SK-N-SH (cell line): ENCODE measurements at regions not wholly inside any gene's neighbourhood (a gene's known extent, or its start where the extent isn't known, plus 50 kb on each side); places are given as distances from the start of the nearest gene placed in this dataset.

ENCODE experiments used
- CTCF ChIA-PET: fragments of 300-600, 350-600 bp; formaldehyde crosslinking; extraction: SDS; loops from one replicate; lab custom pipeline; 2021; lab: Yijun Ruan, JAX
- POLR2A ChIA-PET: fragments of 350-600 bp; sonication (Branson Sonifier 250); formaldehyde crosslinking; extraction: SDS; loops from one replicate; lab custom pipeline; 2020; ENCODE audit warnings: antibody characterized with exemption, inconsistent platforms; lab: Yijun Ruan, JAX
- DNase-seq: peaks from one replicate; pipeline ENCODE4 v3.0.0; 2012
- H2AFZ ChIP-seq: fragments of 200-600 bp; sonication (generic); 2 replicates; pipeline ENCODE4 v1.8.1; 2016; ENCODE audit warnings: antibody characterized with exemption, mild to moderate bottlenecking, low read depth
- H3F3A ChIP-seq: fragments of 200-600 bp; sonication (generic); replicated peaks from 2 replicates; pipeline ENCODE3; 2016; ENCODE audit warnings: antibody characterized with exemption, mild to moderate bottlenecking; ENCODE audit not compliant: insufficient read depth
- H3K27ac ChIP-seq, 2 experiments: fragments of 200-500 bp in 1 of 2; fragments of 200-600 bp in 1 of 2; sonication (Bioruptor generic) in 1 of 2; sonication (generic), shearing (Covaris generic) in 1 of 2; 2 replicates each; pipeline versions ENCODE4 v1.5.1 to v1.6.1; 2014 to 2016; ENCODE audit warnings: low read depth in 2 of 2, inconsistent platforms in 1 of 2, low read length in 1 of 2, mild to moderate bottlenecking in 1 of 2, mixed read lengths in 1 of 2
- H3K27me3 ChIP-seq: fragments of 200-600 bp; sonication (generic), shearing (Covaris generic); 2 replicates; pipeline ENCODE4 v1.6.1; 2016; ENCODE audit warnings: mixed run types; ENCODE audit not compliant: insufficient read depth
- H3K36me3 ChIP-seq, 2 experiments: fragments of 200-500 bp in 1 of 2; fragments of 200-600 bp in 1 of 2; sonication (Bioruptor generic) in 1 of 2; sonication (generic) in 1 of 2; replicated peaks in 1 of 2; 2 replicates each; pipeline versions ENCODE3 to v1.5.1; 2014 to 2016; ENCODE audit warnings: low read length in 1 of 2, mild to moderate bottlenecking in 1 of 2; ENCODE audit not compliant: insufficient read depth in 2 of 2, control insufficient read depth in 1 of 2
- H3K4me1 ChIP-seq, 2 experiments: fragments of 200-500 bp in 1 of 2; fragments of 200-600 bp in 1 of 2; sonication (Bioruptor generic) in 1 of 2; sonication (generic), shearing (Covaris generic) in 1 of 2; 2 replicates each; pipeline versions ENCODE4 v1.5.1 to v1.6.1; 2014 to 2016; ENCODE audit warnings: low read depth in 1 of 2, low read length in 1 of 2, mixed run types in 1 of 2; ENCODE audit not compliant: insufficient read depth in 2 of 2, control insufficient read depth in 1 of 2
- H3K4me2 ChIP-seq: fragments of 200-600 bp; sonication (generic), shearing (Covaris generic); 2 replicates; pipeline ENCODE4 v1.6.1; 2017; ENCODE audit warnings: mixed run types
- H3K4me3 ChIP-seq, 2 experiments: fragments of 200-500 bp in 1 of 2; fragments of 200-600 bp in 1 of 2; sonication (Bioruptor generic) in 1 of 2; sonication (generic), shearing (Covaris generic) in 1 of 2; 2 replicates each; pipeline versions ENCODE4 v1.5.1 to v1.8.1; 2014 to 2016; ENCODE audit warnings: low read depth in 2 of 2, inconsistent platforms in 1 of 2, low read length in 1 of 2, mild to moderate bottlenecking in 1 of 2, mixed read lengths in 1 of 2, moderate library complexity in 1 of 2
- H3K79me2 ChIP-seq: fragments of 200-600 bp; sonication (generic); 2 replicates; pipeline ENCODE4 v1.8.1; 2017; ENCODE audit warnings: mild to moderate bottlenecking; ENCODE audit not compliant: insufficient read depth
- H3K9ac ChIP-seq: fragments of 200-600 bp; sonication (generic); 2 replicates; pipeline ENCODE4 v1.6.1; 2017; ENCODE audit warnings: mixed run types
- H3K9me2 ChIP-seq: fragments of 200-600 bp; sonication (generic); 2 replicates; pipeline ENCODE4 v1.6.1; 2017; ENCODE audit warnings: mixed run types
- H3K9me3 ChIP-seq: fragments of 200-600 bp; sonication (generic); 2 replicates; pipeline ENCODE4 v1.6.1; 2017; ENCODE audit warnings: mixed run types, mild to moderate bottlenecking, moderate library complexity
- H4K20me1 ChIP-seq: fragments of 200-600 bp; sonication (generic); 2 replicates; pipeline ENCODE4 v1.6.1; 2017; ENCODE audit warnings: mild to moderate bottlenecking, mixed run types; ENCODE audit not compliant: insufficient read depth
- CTCF ChIP-seq: fragments of 200-600 bp; sonication (generic); IDR thresholded peaks from 2 replicates; pipeline ENCODE4 v1.6.1; 2017; ENCODE audit warnings: antibody characterized with exemption, mild to moderate bottlenecking, moderate library complexity
- ELF1 ChIP-seq: IDR thresholded peaks from 2 replicates; pipeline ENCODE4 v1.4.0; 2012
- EZH2phosphoT487 ChIP-seq: fragments of 200-600 bp; sonication (generic); IDR thresholded peaks from 2 replicates; pipeline ENCODE4 v1.6.1; 2017; ENCODE audit warnings: low read depth, mixed run types, mild to moderate bottlenecking, antibody characterized with exemption, moderate library complexity, borderline replicate concordance
- FOXJ3 ChIP-seq: sonication (generic); formaldehyde crosslinking; IDR thresholded peaks from 2 replicates; pipeline ENCODE4 v1.5.1; 2020; ENCODE audit warnings: mild to moderate bottlenecking, missing genetic modification reagents
- JUND ChIP-seq: IDR thresholded peaks from 2 replicates; pipeline ENCODE4 v1.4.0; 2012
- MXI1 ChIP-seq: IDR thresholded peaks from 2 replicates; pipeline ENCODE4 v1.6.1; 2012; ENCODE audit warnings: mild to moderate bottlenecking, low read depth, low read length, improper control_type of control experiment
- NFIC ChIP-seq: IDR thresholded peaks from 2 replicates; pipeline ENCODE4 v1.4.0; 2012; ENCODE audit warnings: borderline replicate concordance
- NRF1 ChIP-seq: IDR thresholded peaks from 2 replicates; pipeline ENCODE4 v1.6.1; 2012; ENCODE audit warnings: low read depth, mild to moderate bottlenecking, low read length
- PBX3 ChIP-seq: IDR thresholded peaks from 2 replicates; pipeline ENCODE4; 2012
- POLR2AphosphoS5 ChIP-seq: IDR thresholded peaks from 2 replicates; pipeline ENCODE4 v1.6.1; 2012; ENCODE audit warnings: low read depth, low read length
- RCOR1 ChIP-seq: fragments of 150-350 bp; IDR thresholded peaks from 2 replicates; pipeline ENCODE4 v1.6.1; 2017; ENCODE audit warnings: antibody characterized with exemption, low read length
- REST ChIP-seq: IDR thresholded peaks from 2 replicates; pipeline ENCODE4 v1.6.1; 2012; ENCODE audit warnings: mild to moderate bottlenecking, low read depth, low read length, moderate library complexity
- RFX5 ChIP-seq: IDR thresholded peaks from 2 replicates; pipeline ENCODE4 v1.6.1; 2012; ENCODE audit warnings: mild to moderate bottlenecking, improper control_type of control experiment, low read length
- SIN3A ChIP-seq: IDR thresholded peaks from 2 replicates; pipeline ENCODE4 v1.6.1; 2012; ENCODE audit warnings: low read depth, mild to moderate bottlenecking, low read length, moderate library complexity, borderline replicate concordance
- SMC3 ChIP-seq: IDR thresholded peaks from 2 replicates; pipeline ENCODE4 v1.6.1; 2012; ENCODE audit warnings: low read depth, low read length, improper control_type of control experiment
- TAF1 ChIP-seq: IDR thresholded peaks from 2 replicates; pipeline ENCODE4 v1.6.1; 2012; ENCODE audit warnings: low read depth, mild to moderate bottlenecking, low read length, moderate library complexity, borderline replicate concordance
- TCF12 ChIP-seq: IDR thresholded peaks from 2 replicates; pipeline ENCODE4 v1.4.0; 2012
- USF2 ChIP-seq: fragments of 150-350 bp; IDR thresholded peaks from 2 replicates; pipeline ENCODE4 v1.6.1; 2017; ENCODE audit warnings: antibody characterized with exemption, low read length, low read depth, borderline replicate concordance
- WGBS: methylation state at CpG from one replicate; pipeline ENCODE4 v1.1.6; 2017; ENCODE audit warnings: low lambda C conversion rate; 5-methylcytosine and 5-hydroxymethylcytosine counted together

GRCh38 chr3:79994397-79994796 is 226.6 kb upstream of the ROBO1 start:
- H4K20me1 ChIP-seq, result no peaks in the 10 kb centered on the region
- no peaks in the 10 kb centered on the region for H3K4me1 ChIP-seq
- TF ChIP-seq POLR2AphosphoS5 (no peak), MXI1 (no peak), USF2 (no peak), FOXJ3 (CRISPR knock-in tag) (no peak), NRF1 (no peak), REST (no peak), JUND (no peak), RFX5 (no peak), PBX3 (no peak), CTCF (no peak), RCOR1 (no peak), TAF1 (no peak), SMC3 (no peak), NFIC (no peak), ELF1 (no peak), TCF12 (no peak), SIN3A (no peak), EZH2phosphoT487 (no peak)
- no peak overlapping the region for H3K4me3 ChIP-seq
- no peak overlapping the region for H3K27ac ChIP-seq
- H3K36me3 ChIP-seq, result no peaks in the 10 kb centered on the region
- H3F3A ChIP-seq, result no peaks in the 10 kb centered on the region
- no peaks in the 10 kb centered on the region for H3K79me2 ChIP-seq
- H3K9me3 ChIP-seq, result no peaks in the 10 kb centered on the region
- H3K9ac ChIP-seq, result no peak overlapping the region
- no peak for DNase-seq
- H3K27me3 ChIP-seq, result no peaks in the 10 kb centered on the region
- no peak overlapping the region for H3K4me2 ChIP-seq
- H2AFZ ChIP-seq, result no peak overlapping the region
- no peaks in the 10 kb centered on the region for H3K9me2 ChIP-seq
- WGBS, result 52% methylated on average over 2 of the region's 2 CpGs
- CTCF ChIA-PET, result no interaction called here
- POLR2A ChIA-PET, result no interaction called here
